ENCODE measurements at regions not wholly inside any gene's neighbourhood (a gene's known extent, or its start where the extent isn't known, plus 50 kb on each side); places are given as distances from the start of the nearest gene placed in this dataset.

DNA sequence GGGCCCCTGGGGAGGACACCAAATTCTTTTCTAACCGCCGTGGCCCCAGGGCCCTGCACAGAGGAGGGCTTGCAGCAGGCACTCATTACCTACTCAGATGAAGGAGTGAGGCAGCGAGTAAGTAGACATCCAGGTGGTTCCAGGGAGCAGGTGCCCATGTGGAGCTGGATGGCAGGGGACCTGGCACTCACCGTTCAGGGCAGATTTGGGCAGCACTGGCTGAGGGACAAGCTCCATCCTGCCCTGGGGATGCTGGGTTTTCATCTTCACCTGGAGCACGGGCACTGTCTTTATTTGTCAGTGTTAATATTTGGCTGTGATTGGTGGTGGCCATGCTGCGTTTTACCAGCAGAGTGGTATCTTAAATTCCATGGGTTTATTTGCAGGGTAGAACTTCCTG is 1182.7 kb downstream of the BRD1 start:
- TF ChIP-seq ZNF114 (CRISPR knock-in tag; IDR thresholded peaks at IDR 0.05) (no peak), ZNF331 (CRISPR knock-in tag; IDR thresholded peaks at IDR 0.05; ENCODE audit: low read depth) (no peak), NANOG (IDR thresholded peaks at IDR 0.05; ENCODE audit: borderline replicate concordance) (no peak), JUNB (IDR thresholded peaks at IDR 0.05; ENCODE audit: unreplicated experiment) (no peak), CREB1 (CRISPR knock-in tag; IDR thresholded peaks at IDR 0.05; ENCODE audit: low read depth) (no peak), EZH2phosphoT487 (IDR thresholded peaks at IDR 0.05; ENCODE audit: unreplicated experiment) (no peak), POLR2AphosphoS5 (IDR thresholded peaks at IDR 0.05; ENCODE audit: low read depth) (no peak), STAT1 (IDR thresholded peaks at IDR 0.05; ENCODE audit: unreplicated experiment) (no peak), EZH2 (IDR thresholded peaks at IDR 0.05; ENCODE audit: low read depth, unreplicated experiment) (no peak)
- TF ChIP-seq, protein P1, sequence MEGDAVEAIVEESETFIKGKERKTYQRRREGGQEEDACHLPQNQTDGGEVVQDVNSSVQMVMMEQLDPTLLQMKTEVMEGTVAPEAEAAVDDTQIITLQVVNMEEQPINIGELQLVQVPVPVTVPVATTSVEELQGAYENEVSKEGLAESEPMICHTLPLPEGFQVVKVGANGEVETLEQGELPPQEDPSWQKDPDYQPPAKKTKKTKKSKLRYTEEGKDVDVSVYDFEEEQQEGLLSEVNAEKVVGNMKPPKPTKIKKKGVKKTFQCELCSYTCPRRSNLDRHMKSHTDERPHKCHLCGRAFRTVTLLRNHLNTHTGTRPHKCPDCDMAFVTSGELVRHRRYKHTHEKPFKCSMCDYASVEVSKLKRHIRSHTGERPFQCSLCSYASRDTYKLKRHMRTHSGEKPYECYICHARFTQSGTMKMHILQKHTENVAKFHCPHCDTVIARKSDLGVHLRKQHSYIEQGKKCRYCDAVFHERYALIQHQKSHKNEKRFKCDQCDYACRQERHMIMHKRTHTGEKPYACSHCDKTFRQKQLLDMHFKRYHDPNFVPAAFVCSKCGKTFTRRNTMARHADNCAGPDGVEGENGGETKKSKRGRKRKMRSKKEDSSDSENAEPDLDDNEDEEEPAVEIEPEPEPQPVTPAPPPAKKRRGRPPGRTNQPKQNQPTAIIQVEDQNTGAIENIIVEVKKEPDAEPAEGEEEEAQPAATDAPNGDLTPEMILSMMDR (conservative IDR thresholded peaks at IDR 0.05; ENCODE audit: low read depth in 2 of 2), result no peak
- TF ChIP-seq, protein P2, sequence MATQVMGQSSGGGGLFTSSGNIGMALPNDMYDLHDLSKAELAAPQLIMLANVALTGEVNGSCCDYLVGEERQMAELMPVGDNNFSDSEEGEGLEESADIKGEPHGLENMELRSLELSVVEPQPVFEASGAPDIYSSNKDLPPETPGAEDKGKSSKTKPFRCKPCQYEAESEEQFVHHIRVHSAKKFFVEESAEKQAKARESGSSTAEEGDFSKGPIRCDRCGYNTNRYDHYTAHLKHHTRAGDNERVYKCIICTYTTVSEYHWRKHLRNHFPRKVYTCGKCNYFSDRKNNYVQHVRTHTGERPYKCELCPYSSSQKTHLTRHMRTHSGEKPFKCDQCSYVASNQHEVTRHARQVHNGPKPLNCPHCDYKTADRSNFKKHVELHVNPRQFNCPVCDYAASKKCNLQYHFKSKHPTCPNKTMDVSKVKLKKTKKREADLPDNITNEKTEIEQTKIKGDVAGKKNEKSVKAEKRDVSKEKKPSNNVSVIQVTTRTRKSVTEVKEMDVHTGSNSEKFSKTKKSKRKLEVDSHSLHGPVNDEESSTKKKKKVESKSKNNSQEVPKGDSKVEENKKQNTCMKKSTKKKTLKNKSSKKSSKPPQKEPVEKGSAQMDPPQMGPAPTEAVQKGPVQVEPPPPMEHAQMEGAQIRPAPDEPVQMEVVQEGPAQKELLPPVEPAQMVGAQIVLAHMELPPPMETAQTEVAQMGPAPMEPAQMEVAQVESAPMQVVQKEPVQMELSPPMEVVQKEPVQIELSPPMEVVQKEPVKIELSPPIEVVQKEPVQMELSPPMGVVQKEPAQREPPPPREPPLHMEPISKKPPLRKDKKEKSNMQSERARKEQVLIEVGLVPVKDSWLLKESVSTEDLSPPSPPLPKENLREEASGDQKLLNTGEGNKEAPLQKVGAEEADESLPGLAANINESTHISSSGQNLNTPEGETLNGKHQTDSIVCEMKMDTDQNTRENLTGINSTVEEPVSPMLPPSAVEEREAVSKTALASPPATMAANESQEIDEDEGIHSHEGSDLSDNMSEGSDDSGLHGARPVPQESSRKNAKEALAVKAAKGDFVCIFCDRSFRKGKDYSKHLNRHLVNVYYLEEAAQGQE (IDR thresholded peaks at IDR 0.05; ENCODE audit: unreplicated experiment), result no peak
- TF ChIP-seq, protein P3, sequence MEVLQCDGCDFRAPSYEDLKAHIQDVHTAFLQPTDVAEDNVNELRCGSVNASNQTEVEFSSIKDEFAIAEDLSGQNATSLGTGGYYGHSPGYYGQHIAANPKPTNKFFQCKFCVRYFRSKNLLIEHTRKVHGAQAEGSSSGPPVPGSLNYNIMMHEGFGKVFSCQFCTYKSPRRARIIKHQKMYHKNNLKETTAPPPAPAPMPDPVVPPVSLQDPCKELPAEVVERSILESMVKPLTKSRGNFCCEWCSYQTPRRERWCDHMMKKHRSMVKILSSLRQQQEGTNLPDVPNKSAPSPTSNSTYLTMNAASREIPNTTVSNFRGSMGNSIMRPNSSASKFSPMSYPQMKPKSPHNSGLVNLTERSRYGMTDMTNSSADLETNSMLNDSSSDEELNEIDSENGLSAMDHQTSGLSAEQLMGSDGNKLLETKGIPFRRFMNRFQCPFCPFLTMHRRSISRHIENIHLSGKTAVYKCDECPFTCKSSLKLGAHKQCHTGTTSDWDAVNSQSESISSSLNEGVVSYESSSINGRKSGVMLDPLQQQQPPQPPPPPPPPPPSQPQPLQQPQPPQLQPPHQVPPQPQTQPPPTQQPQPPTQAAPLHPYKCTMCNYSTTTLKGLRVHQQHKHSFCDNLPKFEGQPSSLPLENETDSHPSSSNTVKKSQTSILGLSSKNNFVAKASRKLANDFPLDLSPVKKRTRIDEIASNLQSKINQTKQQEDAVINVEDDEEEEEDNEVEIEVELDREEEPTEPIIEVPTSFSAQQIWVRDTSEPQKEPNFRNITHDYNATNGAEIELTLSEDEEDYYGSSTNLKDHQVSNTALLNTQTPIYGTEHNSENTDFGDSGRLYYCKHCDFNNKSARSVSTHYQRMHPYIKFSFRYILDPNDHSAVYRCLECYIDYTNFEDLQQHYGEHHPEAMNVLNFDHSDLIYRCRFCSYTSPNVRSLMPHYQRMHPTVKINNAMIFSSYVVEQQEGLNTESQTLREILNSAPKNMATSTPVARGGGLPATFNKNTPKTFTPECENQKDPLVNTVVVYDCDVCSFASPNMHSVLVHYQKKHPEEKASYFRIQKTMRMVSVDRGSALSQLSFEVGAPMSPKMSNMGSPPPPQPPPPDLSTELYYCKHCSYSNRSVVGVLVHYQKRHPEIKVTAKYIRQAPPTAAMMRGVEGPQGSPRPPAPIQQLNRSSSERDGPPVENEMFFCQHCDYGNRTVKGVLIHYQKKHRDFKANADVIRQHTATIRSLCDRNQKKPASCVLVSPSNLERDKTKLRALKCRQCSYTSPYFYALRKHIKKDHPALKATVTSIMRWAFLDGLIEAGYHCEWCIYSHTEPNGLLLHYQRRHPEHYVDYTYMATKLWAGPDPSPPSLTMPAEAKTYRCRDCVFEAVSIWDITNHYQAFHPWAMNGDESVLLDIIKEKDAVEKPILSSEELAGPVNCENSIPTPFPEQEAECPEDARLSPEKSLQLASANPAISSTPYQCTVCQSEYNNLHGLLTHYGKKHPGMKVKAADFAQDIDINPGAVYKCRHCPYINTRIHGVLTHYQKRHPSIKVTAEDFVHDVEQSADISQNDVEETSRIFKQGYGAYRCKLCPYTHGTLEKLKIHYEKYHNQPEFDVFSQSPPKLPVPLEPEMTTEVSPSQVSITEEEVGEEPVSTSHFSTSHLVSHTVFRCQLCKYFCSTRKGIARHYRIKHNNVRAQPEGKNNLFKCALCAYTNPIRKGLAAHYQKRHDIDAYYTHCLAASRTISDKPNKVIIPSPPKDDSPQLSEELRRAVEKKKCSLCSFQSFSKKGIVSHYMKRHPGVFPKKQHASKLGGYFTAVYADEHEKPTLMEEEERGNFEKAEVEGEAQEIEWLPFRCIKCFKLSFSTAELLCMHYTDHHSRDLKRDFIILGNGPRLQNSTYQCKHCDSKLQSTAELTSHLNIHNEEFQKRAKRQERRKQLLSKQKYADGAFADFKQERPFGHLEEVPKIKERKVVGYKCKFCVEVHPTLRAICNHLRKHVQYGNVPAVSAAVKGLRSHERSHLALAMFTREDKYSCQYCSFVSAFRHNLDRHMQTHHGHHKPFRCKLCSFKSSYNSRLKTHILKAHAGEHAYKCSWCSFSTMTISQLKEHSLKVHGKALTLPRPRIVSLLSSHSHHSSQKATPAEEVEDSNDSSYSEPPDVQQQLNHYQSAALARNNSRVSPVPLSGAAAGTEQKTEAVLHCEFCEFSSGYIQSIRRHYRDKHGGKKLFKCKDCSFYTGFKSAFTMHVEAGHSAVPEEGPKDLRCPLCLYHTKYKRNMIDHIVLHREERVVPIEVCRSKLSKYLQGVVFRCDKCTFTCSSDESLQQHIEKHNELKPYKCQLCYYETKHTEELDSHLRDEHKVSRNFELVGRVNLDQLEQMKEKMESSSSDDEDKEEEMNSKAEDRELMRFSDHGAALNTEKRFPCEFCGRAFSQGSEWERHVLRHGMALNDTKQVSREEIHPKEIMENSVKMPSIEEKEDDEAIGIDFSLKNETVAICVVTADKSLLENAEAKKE (CRISPR knock-in tag; IDR thresholded peaks at IDR 0.05), result no peak
- TF ChIP-seq, protein P4, sequence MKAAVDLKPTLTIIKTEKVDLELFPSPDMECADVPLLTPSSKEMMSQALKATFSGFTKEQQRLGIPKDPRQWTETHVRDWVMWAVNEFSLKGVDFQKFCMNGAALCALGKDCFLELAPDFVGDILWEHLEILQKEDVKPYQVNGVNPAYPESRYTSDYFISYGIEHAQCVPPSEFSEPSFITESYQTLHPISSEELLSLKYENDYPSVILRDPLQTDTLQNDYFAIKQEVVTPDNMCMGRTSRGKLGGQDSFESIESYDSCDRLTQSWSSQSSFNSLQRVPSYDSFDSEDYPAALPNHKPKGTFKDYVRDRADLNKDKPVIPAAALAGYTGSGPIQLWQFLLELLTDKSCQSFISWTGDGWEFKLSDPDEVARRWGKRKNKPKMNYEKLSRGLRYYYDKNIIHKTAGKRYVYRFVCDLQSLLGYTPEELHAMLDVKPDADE (IDR thresholded peaks at IDR 0.05), result no peak
- Histone ChIP-seq H4K20me1 (replicated peaks; ENCODE audit: insufficient read depth) (no peaks in the 10 kb centered on the region), H3K79me2 (replicated peaks; ENCODE audit: insufficient read depth) (no peaks in the 10 kb centered on the region), H3K4me1 (ENCODE audit: insufficient read depth) (no peaks in the 10 kb centered on the region), H2AFZ (no peak overlapping the region), H3K36me3 (ENCODE audit: insufficient read depth) (no peaks in the 10 kb centered on the region), H3K27me3 (ENCODE audit: insufficient read depth) (no peaks in the 10 kb centered on the region), H3F3A (replicated peaks; ENCODE audit: low read depth) (no peaks in the 10 kb centered on the region), H3K4me3 (no peak overlapping the region), H3K4me2 (no peak overlapping the region), H3K9me2 (ENCODE audit: insufficient read depth) (no peaks in the 10 kb centered on the region), H3K27ac (ENCODE audit: low read depth) (no peak overlapping the region)
- ATAC-seq (no peak), DNase-seq (ENCODE audit: low spot score) (no peak)
- Mint-ChIP-seq H3K27me3 (ENCODE audit: insufficient read depth, low read depth, poor library complexity) (peaks cover 5% of the 10 kb centered on the region), H3K27ac (no peak overlapping the region), H3K36me3 (ENCODE audit: low read depth) (no peaks in the 10 kb centered on the region; the same call in 2 of the 3 replicates), H3K9me3 (no peaks in the 10 kb centered on the region), H3K4me1 (peaks cover 3% of the 10 kb centered on the region; the same call in 1 of the 3 replicates), H3K4me3 (no peak overlapping the region)

Measured in GM23338 (cell line).